ENCODE measurements at regions not wholly inside any gene's neighbourhood (a gene's known extent, or its start where the extent isn't known, plus 50 kb on each side); places are given as distances from the start of the nearest gene placed in this dataset.

DNA sequence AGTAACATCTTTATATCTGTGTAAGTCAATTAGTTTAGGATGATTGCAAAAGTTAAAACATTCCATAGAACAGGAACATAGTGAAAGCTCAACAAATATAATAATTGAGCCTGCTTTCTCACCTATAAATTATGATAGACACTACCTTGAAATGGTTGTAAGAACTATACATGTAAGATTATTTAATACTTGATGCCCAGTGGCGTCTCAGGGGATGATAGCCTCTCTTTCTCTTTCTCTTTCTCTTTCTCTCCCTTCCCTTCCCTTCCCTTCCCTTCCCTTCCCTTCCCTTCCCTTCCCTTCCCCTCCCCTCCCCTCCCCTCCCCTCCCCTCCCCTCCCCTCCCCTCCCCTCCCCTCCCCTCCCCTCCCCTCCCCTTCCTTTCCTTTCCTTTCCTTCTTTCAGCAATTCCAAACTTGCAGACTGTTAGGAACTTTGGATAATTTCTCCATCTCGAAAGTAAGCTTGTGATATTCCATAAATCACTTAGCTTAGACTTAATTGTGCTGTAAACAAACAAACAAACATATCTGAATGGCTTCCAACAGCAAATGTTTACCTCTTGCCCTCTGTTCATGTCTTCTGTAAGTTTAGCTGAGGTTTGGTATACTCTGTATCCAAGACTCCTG lies 1102.7 kb downstream of the TSN start:
- no peak for DNase-seq

DNA sequence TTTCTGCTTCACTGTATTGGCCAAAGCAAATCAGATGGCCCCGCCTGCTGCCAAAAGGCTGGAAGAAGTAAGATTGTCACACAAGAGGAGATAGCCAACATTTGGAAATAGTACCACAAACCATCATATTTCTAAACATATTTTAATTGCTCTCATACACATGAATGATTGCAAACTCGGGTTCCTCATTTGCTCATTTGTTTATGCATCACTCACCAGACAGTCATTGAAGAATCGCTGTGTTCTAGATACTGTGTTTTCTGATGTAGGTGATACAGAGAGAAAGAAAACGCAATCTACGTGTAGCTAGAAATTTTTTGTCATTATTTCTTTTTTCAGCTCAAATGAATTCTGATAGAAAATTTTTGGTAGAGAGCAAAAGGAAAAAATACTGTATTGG lies 1103.4 kb downstream of the TSN start:
- no peak for DNase-seq

DNA sequence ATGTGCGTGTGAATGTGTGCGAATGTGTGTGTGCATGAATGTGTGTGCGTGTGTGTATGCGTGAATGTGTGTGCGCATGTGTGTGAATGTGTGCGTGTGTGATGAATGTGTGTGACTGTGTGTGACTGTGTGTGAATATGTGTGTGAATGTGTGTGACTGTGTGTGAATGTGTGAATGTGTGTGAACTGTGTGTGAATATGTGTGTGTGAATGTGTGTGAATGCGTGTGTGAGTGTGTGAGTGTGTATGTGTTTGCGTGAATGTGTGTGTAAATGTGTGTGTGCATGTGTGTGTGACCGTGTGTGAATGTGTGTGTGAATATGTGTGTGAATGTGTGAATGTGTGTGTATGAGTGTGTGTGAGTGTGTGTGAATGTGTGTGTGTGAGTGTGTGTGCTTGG lies 1103.8 kb downstream of the TSN start:
- no peak for DNase-seq

DNA sequence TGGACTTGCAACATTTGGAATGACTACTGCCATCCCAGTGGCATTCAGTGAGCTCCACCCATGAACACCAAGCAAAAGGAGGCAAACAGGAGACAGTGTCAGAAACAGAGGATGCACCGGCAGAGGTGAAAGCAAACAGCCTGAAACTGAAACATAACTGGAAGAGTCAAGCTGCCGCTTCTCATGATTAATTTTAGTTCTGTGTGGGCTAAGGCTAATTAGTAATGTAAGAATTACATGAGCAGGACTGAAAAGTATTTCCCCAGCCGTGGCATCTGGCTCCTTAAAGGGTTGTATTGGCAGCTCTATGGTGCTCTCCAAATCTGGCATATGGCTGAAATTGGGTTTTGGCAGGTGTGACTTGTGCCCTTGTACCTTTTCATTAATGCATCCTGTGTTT lies 1108.1 kb downstream of the TSN start:
- no peak for DNase-seq

DNA sequence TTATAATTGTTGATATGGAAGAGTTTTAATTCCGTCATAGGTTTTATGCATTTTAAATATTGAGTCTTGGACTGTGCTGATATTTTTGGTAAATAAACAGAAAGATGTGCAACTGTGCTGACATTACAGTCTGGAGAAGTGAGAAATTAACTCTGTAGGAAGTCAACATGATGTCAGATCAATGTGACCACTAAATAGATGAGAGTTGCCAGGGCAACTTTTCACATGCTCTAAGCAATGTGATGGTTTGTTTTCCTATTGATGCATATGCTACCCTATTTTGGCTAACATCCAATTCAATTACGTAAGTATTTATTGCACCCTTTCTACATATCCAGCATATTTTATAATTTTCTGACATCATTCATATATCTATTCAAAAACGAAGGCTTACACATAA lies 1109.3 kb downstream of the TSN start:
- DNase-seq, result no peak

DNA sequence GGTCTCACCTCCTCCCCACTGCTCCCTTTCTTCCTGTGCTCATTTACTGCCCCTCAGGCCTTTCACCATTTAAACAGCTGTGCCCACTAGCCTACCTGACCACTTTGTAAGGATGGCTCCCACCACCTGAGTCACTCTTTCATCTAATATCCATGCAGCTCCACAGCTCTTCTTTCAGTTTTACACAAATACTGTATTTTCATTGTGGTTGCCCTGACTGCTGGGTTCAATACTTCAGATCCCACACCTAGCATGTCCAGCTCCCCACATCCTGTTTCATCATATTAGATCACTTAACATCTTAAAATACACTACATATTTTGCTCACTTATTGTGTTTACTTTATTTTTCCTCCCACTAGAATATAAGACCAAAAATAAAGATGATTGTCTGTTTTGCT lies 1110.6 kb downstream of the TSN start:
- DNase-seq, result no peak

DNA sequence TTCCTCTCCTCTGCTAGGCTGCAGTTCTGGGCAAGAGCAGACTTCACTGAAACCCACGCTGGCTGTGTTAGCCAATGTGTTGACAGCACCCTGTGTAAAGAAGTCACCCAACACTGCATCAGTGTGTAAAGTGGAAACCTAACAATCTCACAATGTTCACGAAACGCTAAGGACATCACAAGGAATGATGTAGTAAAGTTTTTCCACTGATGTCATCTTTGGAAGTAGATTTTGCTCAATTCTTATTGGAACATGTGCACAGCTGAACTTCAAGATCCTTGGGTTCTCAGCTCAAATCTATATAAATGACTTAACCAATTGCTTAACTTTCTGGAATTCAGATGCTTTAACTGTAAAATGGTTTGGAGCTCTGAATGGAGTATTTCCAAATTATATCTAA lies 1112.5 kb downstream of the TSN start:
- no peak for DNase-seq

DNA sequence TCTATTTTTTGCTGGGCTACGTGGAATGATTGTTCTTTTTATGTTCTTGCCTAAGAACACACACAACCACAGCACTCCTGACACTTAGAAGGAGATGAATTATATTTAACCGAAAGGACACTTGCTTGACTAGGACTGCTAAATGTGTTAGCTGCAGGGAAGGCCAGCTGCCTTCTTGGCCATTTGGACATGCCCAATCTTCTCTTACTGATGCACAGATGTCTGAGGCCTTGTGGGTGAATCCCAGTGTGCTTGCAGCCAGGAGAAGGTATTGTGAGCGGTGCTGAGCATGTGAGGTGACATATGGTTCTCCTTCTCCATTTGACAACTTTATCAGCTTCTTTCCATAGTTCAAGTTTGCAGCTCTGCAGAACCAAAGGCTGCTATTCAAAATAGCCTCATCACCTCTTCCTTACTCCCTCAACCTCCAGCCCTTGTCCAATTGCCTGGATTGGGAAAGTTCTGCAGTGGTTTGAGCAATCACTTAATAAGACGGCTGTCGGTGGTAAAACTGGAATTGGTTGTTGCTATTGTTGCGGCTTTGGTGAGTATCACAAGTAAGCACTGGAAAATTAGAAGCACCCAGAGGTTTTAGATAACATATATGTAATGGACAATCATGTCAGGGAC lies 1113.3 kb downstream of the TSN start:
- no peak for DNase-seq

DNA sequence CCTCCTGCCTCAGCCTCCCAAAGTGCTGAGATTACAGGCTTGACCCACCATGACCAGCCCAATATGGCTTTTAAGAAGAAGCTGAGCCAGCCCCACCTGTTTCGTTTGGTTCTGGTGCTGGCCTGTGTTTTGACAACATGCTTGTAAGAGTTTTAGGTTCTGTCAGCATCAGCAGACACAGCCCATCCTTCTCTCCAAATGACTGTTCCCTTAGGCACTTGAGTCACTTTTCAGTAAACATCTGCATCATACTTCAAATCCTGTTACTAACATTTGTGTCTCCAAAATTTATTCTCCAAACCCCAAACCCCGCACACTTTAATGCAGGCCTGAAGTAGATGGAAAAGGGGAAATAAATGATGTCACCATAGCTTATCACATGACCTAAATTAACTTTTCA lies 1118.5 kb downstream of the TSN start:
- DNase-seq, result no peak

DNA sequence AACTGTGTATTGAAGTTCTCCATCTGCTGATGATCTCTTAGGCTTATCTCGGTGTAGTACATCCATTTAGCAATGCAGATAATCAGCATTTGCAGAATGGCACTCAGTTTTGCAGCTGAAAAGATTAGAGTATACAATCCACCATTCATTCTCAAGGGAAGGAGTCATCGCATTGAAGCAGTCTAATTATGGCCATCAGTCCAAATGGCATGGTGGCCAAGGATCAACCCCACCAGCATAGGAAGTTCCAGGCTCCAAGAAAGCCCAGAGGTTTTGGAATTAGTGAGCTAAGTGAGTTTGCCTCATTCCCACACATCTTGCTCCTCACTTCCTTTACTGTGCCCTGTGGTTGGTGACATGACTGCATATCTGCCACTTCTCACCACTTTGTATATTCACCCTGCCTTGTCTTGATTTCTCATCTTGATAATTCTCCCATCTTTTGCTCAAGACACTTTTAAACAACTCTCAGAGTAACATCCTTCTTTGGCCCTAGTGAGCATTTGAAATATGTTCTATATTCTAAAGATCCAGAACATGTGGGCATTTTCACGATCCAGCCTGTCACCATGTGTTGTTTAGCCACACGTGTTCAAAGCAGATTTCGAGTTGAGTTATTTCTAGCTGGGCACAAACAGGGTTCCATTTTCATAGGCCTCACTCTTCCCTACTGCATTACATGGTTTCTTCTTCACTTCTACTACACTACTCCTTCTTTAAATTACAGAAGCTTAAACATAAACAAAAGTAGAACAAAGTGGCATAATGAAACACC lies 1119.8 kb downstream of the TSN start:
- no peak for DNase-seq

DNA sequence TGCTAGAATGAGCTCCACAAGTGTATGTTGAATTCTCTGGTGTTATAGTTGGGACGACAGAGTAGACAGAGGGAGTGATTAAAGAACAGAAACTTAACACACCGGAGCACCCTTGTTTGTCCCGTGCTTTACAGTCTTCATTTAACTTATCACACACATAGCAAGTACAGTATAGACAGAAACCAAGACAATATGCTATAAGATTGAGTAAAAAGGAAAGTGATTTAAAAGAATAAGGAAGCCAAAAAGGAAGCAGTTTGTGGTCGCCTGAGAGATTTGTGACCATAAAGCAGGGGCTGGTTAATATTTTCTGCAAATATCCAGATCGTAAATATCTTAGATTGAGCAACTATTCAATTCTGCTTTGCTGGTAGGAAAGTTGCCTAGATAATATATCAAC lies 1128.4 kb downstream of the TSN start:
- DNase-seq, result no peak

DNA sequence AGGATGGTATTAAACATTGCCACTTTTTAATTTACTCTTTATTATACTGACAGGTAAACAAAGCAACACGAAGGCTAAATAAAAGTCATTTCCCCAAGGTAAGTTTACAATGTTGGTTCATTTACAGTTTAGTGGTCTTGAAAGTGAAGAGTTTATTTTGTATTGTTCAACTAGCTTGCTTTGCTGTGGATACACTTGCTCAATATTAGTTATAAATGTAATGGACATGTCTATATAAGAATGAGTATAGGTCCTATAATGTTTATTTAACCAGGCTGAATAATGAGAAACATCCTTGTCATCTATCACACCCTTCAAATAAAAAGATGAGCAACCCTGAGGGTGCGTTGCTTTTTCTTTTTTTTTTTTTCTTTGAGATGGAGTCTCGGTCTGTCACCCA lies 1129.4 kb downstream of the TSN start:
- no peak for DNase-seq

DNA sequence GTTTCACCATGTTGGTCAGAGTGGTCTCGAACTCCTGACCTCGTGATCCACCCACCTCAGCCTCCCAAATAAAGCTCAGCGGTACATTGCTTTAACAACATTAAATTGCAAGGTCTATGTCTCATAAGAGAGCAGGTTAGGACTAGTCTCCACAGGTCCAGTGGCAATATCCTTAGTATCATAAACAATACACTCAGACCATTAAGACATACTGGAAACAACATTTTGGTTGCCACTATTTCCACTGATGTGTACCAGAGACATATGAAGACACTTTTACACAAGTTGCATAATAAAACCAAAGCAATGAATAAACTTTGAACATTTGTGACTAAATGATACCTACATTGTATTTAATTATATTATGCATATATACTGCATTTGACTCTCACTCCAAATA lies 1130.0 kb downstream of the TSN start:
- DNase-seq, result no peak

DNA sequence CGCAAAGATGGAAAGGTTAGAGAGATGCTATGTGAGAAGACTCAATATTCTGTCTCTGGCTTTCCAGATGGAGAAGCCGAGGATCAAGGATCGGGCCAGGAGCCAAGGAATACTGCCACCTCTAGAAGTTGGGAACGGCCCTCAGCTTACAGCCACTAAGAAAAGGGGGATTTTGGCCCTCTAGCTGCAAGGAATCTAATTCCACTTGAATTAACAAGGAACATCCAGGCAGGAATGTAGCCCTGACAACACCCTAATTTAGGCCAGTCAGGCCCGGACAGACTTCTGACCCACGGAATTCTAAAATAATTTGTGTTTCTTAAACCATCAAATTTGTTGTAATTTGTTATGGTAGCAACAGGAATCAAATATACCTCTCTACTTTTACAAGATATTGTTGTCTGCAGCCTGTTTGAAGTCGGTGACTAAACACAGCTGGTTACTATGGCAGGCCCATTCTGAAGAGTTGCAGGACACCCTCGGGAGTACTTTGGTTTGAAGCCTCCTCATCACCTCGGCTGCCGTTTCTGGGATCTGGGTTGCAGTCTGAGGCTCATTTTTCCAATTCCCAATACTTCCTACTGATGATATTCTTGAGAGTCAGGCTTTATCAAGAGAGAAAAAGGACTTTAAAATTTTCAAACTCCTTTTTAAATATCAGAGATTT lies 1131.2 kb downstream of the TSN start:
- no peak for DNase-seq

DNA sequence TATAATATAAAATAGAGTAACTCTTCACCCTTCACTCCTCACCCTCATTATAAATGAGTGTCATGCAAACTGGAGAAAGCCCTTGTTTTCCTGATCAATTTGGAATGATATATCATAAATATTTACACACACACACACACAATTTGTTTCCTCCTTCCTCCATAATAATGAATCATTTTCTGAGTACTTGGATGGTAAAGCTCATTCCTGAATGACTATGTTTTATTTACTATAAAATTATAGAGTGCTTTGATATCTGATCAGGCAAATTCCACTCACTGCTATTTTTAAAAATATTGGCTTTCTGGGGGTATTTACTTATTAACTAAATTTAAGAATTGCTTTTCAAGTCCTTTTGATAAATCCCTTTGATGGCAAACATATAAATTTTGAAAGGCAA lies 1125.5 kb upstream of the CNTNAP5 start:
- DNase-seq, result no peak

DNA sequence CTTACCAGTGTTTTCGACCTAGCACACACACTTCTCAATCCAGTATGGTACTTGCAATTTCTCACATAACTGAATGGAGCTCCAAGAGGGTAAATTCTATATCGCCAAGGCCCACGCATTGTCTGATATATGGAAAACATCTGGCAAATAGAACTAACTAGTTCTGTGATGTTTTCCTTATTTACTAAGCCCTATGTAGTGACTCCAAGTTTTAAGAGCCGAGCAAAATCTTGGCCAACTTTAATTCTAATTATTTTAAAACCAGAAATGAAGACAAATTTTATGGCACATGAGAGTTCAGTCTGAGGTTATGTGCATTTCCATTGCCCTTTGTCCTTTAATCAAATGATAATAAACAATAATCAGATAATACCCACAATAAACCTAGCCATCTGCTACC lies 1119.7 kb upstream of the CNTNAP5 start:
- DNase-seq, result no peak

DNA sequence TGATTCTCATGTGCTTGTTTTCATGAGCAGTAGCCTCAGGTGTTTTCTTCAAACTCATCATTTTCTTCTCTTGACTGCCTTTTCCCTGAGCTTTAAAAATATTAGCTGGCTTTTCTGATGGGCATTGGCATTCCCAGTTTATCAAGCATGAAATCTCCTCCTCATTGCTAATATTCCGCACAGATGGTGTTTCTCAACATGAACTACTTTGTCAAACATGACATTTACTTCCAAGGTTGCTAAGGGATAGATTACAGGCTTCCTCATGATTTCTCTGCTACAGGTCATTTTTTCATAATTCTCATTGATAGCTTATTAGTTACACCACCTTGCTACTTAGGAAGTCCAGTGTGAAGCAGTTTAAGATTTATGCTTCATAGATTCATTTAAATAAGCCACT lies 1116.9 kb upstream of the CNTNAP5 start:
- DNase-seq, result no peak

DNA sequence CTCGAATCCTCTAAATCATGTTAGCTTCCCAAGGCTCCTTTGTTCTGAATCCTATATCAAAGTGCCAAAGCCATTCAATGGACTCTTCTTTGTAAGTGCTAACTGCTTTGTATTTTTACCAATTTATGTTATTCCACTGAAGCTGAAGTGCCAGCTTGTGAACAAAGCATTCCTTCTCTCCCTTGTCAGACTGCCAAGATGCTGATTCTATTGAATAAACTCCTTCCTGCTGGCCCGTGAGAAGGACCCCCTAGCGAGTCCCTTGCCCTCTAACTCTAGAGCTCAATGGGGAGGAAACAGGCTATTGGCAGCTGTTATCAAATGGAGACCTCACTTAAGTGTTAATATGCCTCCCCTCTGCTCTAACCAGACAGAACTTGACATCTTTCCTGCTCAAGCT lies 1097.9 kb upstream of the CNTNAP5 start:
- no peak for DNase-seq

DNA sequence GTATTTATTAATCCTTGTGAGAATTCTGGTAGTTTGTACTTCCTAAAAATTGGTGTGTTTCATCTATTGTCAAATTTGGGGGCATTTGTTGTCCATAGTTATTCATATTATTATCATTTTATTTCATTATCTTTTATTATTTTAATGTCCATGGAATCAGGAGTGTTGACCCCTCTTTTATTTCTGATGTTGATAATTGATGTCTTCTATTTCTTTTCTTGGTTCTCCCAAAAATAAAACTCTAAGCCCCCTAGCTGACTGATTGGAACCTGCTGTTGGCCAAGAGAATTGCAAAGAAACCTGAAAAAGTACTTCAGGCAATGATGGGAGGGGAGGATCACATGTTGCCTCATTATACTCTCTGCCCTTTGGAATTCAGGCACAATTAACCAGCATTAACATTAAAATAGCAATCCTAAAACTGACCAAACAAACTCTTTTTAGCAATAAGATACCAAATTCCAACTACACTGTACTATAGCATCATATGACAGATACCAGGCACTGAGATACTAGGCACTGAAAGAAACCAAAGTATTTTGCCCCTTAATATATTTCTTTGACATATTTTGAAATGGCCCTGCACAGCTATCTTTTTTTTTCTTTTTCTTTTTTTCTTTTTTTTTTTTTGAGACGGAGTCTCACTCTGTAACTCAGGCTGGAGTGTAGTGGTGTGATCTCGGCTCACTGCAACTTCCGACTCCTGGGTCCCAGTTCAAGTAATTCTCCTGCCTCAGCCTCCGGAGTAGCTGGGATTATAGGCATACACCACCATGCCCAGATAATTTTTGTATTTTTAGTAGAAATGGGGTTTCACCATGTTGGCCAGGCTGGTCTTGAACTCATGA lies 1097.2 kb upstream of the CNTNAP5 start:
- DNase-seq, result no peak

DNA sequence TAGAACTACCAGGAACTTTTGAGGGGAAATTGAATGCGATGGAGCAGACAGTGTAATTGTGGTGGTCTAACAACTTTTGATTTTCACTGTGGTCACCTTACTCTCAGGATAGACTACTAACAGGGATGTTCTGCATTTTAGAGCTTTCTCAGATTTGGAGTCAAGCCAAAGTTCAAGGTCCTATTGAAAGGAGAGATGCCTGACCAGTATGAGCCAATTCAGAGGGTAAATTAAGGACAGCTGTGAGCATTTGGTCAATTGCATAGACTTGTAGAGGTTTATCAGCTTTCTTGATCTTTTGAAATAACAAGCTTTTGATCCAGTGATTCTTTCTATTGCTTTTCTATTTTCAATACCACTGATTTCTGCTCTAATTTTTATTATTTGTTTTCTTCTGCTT lies 1095.7 kb upstream of the CNTNAP5 start:
- DNase-seq, result no peak

DNA sequence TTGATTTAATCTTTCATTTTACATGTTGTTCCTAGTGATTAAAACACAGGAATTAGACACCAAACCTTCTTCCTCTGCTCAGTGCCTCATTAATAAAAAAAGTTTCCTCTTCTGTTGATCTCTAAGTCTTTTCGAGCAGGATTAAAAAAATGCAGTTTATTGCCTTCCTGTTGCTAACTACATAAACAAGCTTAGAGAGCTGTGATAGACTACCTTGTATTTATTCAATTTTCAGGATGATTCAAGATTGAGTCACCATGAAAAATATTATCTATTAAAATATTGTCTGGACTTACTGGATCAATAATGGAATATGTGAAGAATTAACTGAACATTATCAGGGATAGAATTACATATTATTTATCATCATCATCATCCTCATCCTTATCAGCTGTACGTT lies 1089.6 kb upstream of the CNTNAP5 start:
- no peak for DNase-seq

DNA sequence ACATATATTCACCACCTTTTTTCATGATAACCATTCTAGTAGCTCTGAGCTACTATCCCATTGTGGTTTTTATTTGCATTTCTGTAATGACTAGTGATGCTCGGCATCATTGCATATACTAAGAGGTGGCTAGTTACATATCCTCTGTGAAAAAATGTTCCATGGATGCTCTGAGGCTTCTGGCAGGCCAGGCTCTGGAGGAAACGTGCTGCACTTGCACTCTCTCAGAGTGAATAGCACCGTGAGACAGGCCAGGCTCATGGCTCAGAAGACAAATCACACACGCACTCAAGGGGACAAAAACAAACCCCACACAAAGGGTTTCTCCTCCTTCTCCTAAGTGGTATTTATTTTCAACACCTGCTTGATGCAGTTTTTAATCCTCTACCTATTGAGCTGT lies 1085.3 kb upstream of the CNTNAP5 start:
- DNase-seq, result no peak

DNA sequence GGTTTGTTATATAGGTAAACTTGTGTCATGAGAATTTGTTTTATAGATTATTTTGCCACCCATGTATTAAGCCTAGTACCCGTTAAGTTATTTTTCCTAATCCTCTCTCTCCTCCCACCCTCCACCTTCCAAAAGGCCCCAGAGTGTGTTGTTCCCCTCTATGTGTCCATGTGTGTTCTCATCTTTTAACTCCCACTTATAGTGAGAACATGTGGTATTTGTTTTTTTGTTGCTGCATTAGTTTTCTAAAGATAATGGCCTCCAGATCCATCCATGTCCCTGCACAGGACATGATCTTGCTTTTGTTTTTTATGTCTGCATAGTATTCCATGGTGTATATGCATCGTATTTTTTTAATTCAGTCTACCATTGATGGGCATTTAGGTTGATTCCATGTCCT lies 1075.6 kb upstream of the CNTNAP5 start:
- DNase-seq, result no peak

All from activated gamma-delta T cell treated with Interleukin-2 at 50 U/mL for 16 hours (primary cell).